ENCODE measurements at regions not wholly inside any gene's neighbourhood (a gene's known extent, or its start where the extent isn't known, plus 50 kb on each side); places are given as distances from the start of the nearest gene placed in this dataset.

DNA sequence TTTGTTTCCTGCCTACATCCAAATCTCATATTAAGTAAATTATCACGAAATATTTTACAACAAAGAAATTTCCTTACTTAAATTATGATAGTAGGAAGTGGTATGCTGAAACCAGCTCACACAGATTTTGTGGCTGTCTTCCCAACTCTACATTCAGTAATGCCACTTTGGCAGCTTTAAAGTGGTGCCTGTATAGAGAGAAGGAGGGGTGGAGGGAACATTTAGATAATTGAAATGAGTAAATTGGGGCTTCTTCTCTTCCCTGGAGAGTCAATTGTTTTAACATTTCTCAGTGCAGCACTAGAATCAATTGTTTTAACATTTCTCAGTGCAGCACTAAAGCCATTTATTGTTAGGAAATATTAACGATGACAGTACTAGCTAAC lies 1323.1 kb downstream of the PCDH7 start:
- TF ChIP-seq, protein P1, sequence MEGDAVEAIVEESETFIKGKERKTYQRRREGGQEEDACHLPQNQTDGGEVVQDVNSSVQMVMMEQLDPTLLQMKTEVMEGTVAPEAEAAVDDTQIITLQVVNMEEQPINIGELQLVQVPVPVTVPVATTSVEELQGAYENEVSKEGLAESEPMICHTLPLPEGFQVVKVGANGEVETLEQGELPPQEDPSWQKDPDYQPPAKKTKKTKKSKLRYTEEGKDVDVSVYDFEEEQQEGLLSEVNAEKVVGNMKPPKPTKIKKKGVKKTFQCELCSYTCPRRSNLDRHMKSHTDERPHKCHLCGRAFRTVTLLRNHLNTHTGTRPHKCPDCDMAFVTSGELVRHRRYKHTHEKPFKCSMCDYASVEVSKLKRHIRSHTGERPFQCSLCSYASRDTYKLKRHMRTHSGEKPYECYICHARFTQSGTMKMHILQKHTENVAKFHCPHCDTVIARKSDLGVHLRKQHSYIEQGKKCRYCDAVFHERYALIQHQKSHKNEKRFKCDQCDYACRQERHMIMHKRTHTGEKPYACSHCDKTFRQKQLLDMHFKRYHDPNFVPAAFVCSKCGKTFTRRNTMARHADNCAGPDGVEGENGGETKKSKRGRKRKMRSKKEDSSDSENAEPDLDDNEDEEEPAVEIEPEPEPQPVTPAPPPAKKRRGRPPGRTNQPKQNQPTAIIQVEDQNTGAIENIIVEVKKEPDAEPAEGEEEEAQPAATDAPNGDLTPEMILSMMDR (conservative IDR thresholded peaks at IDR 0.05; ENCODE audit: low read length), result no peak
- TF ChIP-seq EZH2phosphoT487 (IDR thresholded peaks at IDR 0.05; ENCODE audit: borderline replicate concordance, low read depth, low read length), result no peak
